ENCODE measurements at regions not wholly inside any gene's neighbourhood (a gene's known extent, or its start where the extent isn't known, plus 50 kb on each side); places are given as distances from the start of the nearest gene placed in this dataset.
"Not testable (repeated sequence)": the region's sequence is repeated elsewhere in the genome, so short reads cannot be mapped to it uniquely, and the experiment has no call there.

- no peak for DNase-seq
Measured at GRCh38 chr1:229019663-229020271, 251.1 kb upstream of the RAB4A start.

- not testable (repeated sequence) for DNase-seq
Measured at GRCh38 chr1:229021034-229021433, 249.9 kb upstream of the RAB4A start.

- DNase-seq = no peak
Measured at GRCh38 chr1:229022595-229023333, 248.1 kb upstream of the RAB4A start.

DNA sequence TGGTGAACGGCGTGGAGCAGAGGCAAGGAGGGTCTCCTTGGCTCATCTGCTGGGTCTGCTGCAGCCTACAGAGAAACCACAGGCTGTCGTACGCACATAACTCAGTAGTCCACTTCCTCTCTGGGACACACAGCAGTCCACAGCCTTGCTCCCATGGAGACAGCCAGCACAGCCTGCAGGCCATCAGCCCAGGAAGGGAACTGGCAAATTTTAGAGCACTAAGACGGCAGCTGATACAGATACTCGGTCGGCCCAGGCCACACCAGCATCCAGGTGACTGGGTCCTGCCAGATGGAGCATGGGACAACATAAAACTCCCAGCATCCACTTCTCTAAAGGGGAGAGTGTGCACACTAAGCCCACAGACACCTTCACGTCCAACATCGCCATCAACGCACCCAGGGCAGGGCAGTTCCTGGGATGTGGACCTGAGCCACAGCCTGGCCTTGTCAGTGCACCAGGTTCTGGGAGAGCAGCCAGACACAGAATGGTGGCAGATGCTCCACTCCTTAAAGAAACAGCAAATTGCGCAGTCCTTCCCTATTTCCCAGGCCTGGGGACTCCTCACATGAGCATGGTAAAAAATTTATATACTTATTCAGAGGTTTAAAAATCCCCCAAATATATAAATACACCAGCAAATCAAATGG lies 247.1 kb upstream of the RAB4A start:
- no peak for DNase-seq

DNA sequence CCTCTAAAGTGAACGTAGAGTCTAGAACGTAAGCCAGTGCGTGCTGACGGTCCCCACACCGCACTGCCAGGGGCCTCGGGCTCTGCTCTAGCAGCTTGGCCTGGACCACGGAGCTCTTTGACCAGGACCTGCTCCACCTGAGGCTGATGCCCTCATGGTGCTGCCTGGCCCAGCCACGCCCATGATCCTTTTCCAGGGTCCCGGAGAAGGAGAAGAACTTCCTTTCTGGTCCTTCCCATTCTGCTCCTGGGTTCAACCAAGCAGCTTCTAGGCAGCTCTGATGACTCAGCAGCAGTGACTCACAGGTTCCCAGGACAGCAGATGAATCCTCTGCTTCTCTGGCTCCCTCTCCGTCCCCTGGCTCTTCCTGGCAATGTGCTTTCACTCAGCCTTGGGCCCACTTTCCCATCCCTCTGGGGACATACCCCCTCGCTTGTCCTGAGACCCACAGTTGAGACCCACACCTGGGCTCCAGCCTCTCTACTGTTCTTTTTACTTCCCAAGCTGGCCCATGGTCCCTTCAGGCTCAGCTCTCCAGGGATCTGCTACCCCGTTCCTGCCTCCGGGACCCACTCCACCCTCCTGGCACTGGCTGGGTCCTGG lies 246.3 kb upstream of the RAB4A start:
- DNase-seq = peak; percentile 22

DNA sequence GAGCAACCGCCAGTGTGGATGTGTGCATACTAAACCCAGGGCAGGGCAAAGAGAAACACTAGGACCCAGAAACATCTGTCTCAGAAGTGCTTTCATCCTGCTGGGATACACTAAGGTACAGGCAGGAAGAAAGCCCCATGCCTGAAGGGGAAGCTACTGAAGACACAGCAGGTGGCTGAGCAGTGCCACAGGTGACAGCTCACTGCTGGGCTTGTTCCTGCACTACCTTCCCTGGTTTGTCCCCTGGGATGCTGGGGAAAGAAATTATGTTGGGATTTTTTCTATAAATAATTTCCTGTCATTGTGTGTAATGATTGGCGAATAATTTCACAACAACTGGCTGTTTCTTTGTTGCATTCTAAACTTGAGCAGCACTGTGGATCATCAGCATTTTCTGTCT lies 245.3 kb upstream of the RAB4A start:
- DNase-seq = no peak

DNA sequence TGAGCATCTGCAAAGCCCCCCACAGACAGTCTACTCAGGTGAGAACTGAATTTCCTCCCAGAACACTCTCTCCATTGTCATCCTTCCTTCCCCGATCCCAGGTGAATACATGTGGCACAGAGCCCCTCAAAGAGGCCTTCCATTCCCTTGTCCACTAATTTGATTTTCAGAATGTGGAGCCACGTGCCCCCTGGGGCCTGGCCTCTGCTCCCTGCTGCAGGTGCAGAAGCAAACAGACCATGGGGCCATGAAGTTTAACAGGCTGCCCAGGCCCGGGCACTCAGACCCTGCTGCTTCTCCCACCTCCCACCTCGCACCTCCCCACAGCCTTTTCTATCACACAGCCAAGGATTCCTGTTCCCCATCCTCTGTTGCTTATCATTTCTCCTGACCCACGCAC lies 243.8 kb upstream of the RAB4A start:
- no peak for DNase-seq

GRCh38 chr1:229027622-229028182 lies 243.2 kb upstream of the RAB4A start:
- DNase-seq = peak; percentile 72

DNA sequence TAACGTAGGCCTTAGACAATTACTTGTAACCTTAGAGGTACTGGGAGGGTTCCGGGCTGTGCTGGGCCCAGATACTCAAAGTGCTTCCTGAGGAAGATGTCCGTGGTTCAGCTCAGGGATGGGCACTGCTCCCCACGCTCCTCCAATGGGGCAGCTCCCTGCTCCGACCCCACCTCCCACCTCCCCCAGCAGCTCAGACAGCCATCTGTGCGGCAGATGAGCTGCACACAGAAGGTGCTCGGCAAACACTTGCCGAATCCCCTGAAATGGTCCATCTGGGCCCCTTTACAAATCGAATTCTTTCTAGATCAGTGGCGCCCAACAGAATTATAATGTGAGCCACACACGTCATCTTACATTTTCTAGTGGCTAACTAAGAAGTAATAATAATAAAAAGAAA lies 242.4 kb upstream of the RAB4A start:
- DNase-seq = no peak

DNA sequence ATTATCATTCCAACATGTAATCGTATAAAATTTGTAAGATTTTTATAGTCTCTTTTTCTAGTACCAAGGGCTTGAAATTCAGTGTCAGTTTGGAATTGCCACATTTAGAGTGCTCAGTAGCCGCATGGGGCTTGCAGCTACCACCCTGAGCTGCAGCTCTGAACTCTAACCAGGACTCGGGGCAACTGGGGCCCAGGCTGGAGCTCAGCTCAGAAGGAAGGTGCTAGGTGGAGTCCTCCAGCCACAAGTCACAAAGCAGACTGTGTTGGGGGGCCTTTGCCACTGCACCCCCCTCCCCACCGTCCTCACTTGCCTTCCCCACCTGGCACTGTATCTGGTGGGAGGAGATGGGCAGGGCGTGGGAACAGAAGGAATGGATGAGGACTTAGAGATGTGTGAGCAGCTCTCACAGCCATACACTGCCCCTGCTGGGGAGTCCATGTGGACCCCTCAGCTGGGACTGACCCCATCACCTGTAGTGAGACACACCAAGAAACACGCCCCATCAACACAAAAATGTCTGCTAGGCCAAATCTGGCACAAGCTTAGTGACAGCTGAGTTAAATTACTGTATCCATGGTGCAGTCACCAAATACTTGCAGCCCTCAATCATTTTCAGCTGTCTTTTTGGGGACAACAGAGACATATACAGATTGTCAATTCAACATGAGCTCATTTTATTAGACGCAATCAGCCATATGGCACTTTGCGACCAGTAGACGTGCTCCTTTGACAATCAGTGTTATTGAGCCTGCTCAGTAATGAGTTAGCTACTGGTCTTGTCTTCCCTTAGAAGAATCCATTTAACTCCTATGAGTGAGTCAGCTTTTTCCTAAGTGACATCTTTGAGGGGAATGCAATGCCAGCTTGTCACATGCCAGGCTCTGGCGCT lies 241.7 kb upstream of the RAB4A start:
- no peak for DNase-seq

DNA sequence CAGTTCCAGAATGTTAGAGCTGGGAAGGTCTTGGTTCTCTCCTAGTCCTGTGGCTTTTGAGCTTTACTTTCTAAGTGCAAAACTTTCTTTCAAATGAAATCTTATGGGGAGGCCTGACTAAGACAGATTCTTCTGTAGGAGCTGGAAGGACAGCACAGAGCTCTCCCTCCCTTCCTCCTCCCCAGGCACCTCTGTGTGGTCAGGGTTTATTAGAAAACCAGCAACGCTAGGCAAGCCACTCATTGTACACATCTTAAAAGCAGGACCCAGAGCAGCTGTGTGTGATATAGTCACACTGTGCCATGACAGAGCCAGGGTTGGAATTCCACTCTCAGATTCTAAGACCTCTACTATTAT lies 241.1 kb upstream of the RAB4A start:
- DNase-seq = no peak

DNA sequence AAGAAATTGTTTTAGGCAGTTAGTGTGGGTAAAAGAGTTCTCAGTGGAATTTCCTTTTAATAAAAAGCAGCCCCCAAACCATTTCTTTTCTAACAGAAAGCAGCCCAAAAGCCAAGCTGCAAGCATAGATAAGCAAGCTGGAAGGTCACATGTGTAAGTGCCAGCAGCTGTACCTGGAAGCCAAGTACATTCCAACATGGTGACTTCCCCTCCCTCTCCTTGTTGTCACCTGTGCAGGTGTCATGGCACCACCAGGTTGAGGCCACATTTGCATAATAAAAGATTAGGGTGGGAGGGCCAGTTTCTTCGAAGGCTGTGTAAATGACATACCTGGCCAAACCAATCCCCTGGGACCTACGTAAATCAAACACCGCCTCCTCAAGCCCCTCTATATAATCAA lies 240.3 kb upstream of the RAB4A start:
- DNase-seq = no peak

- DNase-seq = no peak
Measured at GRCh38 chr1:229031061-229031460, 239.8 kb upstream of the RAB4A start.

DNA sequence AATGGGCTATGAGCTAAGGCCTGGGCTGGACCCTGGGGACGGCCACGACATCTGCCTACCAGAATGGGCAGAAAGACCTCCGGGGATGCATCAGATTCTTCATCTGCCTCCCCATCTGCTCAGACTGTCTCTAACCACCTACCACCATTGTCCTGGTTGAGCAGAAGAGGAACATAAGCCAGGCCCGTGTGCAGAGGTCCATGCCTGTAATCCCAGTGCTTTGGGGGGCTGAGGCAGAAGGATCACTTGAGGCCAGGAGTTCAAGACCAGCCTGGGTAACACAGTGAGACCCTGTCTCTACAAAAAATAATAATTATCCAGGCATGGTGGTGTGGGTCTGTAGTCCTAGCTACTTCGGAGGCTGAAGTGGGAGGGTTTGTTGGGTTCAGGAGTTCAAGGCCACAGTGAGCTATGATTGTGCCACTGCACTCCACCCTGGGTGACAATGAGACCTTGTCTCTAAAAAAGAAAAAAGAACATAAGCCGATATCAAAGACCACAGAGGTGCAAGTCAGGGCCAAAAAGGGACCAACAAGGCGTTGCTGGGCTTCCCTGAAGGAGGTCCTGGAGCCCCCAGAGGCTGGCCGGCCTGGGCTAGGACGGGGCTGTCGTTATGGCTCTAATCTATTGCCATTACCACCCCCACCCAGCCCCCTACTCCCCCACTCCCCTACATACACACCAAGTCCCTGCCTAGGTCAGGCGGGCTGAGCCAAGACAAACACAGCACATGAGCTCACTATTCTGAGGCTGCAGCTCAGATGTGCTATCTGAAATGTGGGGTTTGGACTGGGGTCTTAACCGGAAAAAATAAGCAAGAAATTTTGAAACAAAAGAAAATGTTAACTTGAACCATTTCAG lies 239.2 kb upstream of the RAB4A start:
- no peak for DNase-seq

DNA sequence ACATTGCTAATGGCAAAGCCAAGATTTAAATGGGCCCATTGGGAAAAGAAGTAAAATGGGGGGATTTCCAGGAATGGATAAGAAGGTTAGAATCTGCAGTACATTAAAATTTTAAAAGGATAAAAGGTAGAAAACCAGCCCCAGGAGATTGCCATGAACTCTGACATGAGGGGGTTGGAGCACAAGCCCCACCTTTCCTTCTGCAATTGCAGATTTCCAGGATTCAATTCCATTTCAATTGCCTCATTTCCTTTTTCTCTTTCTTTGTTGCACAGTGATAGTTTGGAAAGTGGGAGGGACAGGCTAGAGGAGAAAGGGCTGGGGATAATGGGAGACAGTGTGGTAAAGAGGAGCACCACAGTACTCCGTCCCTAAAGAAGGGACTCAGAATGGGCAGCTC lies 238.5 kb upstream of the RAB4A start:
- no peak for DNase-seq

DNA sequence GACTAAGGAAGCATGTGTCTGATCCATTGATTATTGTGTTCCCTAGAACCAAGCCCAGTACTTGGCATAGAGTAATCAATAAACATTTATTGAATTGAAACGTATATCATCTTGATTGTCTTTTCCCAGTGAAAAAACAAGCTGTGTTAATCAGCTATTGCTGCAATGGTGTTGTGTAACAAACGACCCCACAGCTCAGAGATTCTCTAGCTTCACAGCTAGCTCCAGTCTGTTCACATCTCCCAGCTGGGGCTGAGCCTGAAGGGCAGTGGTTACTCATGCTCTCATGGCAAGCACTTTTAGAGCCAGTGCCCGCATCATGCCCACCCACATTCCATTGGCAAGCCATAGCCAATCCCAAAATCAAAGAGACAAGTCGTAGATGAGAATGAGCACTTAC lies 237.4 kb upstream of the RAB4A start:
- DNase-seq = no peak

DNA sequence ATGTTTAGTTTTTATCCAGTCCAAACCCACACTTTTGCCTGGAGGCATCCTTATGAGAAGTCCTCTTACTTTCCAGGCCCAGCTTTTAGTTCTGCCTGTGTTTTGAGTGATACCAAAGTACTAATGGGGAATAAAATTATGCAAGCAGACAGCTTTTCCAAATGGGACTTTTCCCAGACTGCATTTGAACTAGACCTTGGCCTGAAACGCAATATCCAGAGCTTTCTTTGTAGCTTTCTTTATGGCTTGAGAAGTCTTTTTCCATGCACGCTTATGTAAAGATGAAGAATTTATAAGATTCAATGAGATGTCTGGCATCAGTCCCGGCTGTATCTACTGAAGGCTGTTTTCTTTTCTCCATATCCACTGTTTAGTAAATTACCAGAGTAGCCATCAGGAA lies 236.6 kb upstream of the RAB4A start:
- DNase-seq = no peak

- peak; percentile 82 for DNase-seq
Measured at GRCh38 chr1:229035054-229035747, 235.7 kb upstream of the RAB4A start.

- DNase-seq = no peak
Measured at GRCh38 chr1:229035748-229036082, 235.2 kb upstream of the RAB4A start.

DNA sequence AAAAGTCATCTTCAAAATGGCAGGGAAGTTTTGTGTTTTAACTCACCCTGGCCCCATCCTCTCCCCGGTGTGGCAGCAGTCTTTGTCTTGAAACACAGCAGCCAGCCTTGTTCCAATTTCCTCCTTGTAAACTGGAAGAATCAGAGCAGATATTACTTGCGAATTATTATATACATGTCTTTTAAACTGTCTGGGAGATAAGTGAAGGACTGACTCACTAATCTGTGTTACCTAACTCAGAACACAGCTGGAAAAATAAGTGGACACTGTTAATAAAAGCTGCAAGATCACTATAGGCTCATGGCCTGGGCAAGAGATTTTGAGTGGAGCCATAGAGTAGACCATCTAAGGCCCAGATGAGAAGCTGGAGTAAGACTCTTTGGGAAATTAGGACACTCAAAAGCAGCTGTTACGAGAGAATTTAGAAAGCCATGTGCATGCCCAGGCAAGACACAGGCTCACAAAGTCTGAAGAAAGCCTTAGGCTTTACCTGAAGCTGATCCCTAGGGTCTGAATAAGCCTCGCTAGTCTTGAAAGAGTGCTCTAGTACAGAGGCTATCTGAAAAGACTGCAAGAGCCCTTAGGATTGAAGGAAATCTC lies 233.0 kb upstream of the RAB4A start:
- no peak for DNase-seq
